HFFc6 (cell line): ENCODE measurements at regions not wholly inside any gene's neighbourhood (a gene's known extent, or its start where the extent isn't known, plus 50 kb on each side); places are given as distances from the start of the nearest gene placed in this dataset.

Source experiments
- DNase-seq: peaks from one replicate; pipeline ENCODE4 v3.0.0-alpha.2; 2018
- H3K27ac Mint-ChIP-seq: 2 replicates; pipeline ENCODE4 v1.8.0; 2020; ENCODE audit warnings: mild to moderate bottlenecking, mixed read lengths
- H3K27me3 Mint-ChIP-seq: 2 replicates; pipeline ENCODE4 v1.8.0; 2021; ENCODE audit warnings: mild to moderate bottlenecking, moderate library complexity, mixed read lengths; ENCODE audit not compliant: insufficient read depth
- H3K36me3 Mint-ChIP-seq: 2 replicates; pipeline ENCODE4 v1.8.0; 2021; ENCODE audit warnings: low read depth, mixed read lengths
- H3K4me1 Mint-ChIP-seq: 2 replicates; pipeline ENCODE4 v1.8.0; 2020; ENCODE audit warnings: low read depth, mixed read lengths
- H3K4me3 Mint-ChIP-seq: 2 replicates; pipeline ENCODE4 v1.8.0; 2020; ENCODE audit warnings: mild to moderate bottlenecking, moderate library complexity, mixed read lengths
- H3K9me3 Mint-ChIP-seq: 2 replicates; pipeline ENCODE4 v1.8.0; 2020; ENCODE audit warnings: mild to moderate bottlenecking, mixed read lengths
- CTCF ChIP-seq: fragments of 200-600 bp; sonication (generic); IDR thresholded peaks from 2 replicates; pipeline ENCODE4 v1.5.0; 2021; ENCODE audit warnings: antibody characterized with exemption, mild to moderate bottlenecking

GRCh38 chr1:103854279-103854678 lies 104.6 kb downstream of the AMY1C start:
- no peak for TF ChIP-seq CTCF
- no peak for DNase-seq
- Mint-ChIP-seq H3K27me3 (no peaks in the 10 kb centered on the region), H3K27ac (no peak overlapping the region), H3K4me1 (no peaks in the 10 kb centered on the region), H3K36me3 (no peaks in the 10 kb centered on the region), H3K9me3 (peaks cover 32% of the 10 kb centered on the region), H3K4me3 (no peak overlapping the region)

- H3K36me3 Mint-ChIP-seq: no peaks in the 10 kb centered on the region
- H3K9me3 Mint-ChIP-seq: peaks cover 33% of the 10 kb centered on the region
- no peak overlapping the region for H3K4me3 Mint-ChIP-seq
- no peak for TF ChIP-seq CTCF
- no peak for DNase-seq
- no peaks in the 10 kb centered on the region for H3K27me3 Mint-ChIP-seq
- no peak overlapping the region for H3K27ac Mint-ChIP-seq
- no peaks in the 10 kb centered on the region for H3K4me1 Mint-ChIP-seq
Measured at GRCh38 chr1:103859721-103860120, 110.0 kb downstream of the AMY1C start.

DNA sequence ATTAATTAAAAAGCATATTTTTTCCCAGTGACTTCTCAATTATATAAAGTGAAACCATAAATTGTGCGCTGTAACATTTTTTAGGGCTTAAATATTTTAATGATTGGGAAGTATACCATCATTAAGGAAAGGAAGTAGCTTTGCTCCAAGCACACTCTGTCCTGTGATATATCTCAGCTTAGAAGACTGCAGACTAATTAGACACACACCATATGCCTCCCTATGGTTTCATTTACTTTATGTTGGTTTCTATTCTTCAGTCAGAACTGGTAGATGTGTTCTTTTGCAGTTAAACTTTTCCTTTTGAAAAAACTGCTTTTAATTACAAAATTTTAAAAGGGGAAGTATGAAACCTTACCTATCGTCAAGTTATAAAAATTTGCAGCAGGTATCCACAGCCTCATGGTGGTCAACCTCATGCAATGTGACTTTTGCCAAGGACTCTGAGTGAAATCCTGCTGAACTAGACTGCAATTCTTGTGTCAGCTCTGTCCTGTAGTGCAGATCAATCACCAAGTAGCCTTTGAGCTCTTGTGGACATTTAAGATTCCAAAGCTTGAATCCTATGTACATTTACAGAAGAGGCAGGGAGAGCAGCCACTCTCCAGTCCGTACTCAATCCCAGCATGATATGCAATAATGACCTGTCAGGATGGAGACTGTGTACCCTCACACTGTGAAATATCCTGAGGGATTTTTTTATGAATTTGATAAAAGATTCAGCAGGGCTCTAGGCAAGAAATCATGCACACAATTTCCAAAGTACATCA lies 149.1 kb downstream of the AMY1C start:
- DNase-seq: no peak
- Mint-ChIP-seq H3K4me1 (no peaks in the 10 kb centered on the region), H3K4me3 (no peak overlapping the region), H3K9me3 (peaks cover 22% of the 10 kb centered on the region), H3K27me3 (no peaks in the 10 kb centered on the region), H3K27ac (no peak overlapping the region), H3K36me3 (no peaks in the 10 kb centered on the region; the same call in 1 of the 2 replicates)
- no peak for TF ChIP-seq CTCF

DNA sequence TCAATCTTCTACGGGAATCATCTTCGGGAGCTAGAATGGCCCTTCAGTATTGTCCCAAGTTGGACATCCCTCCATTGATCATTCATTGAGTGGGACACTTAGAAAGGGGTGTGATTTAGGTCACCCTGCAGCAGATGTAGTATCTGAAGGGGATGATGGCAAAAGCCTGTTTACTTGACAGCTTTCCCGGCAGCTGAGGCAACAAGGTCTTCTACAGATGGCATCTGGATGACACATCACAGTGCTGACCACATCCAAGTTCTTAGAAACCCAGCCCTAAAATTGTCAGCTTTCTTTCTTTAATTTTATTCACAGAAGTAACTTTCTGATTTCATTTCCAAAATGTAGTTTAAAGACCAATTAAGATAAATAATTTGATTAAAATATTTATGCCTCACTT lies 150.3 kb downstream of the AMY1C start:
- peaks cover 29% of the 10 kb centered on the region for H3K9me3 Mint-ChIP-seq
- no peaks in the 10 kb centered on the region for H3K4me1 Mint-ChIP-seq
- no peak for TF ChIP-seq CTCF
- no peak for DNase-seq
- H3K27ac Mint-ChIP-seq: no peak overlapping the region
- no peak overlapping the region for H3K4me3 Mint-ChIP-seq
- H3K27me3 Mint-ChIP-seq: no peaks in the 10 kb centered on the region
- H3K36me3 Mint-ChIP-seq: no peaks in the 10 kb centered on the region; the same call in 1 of the 2 replicates

DNA sequence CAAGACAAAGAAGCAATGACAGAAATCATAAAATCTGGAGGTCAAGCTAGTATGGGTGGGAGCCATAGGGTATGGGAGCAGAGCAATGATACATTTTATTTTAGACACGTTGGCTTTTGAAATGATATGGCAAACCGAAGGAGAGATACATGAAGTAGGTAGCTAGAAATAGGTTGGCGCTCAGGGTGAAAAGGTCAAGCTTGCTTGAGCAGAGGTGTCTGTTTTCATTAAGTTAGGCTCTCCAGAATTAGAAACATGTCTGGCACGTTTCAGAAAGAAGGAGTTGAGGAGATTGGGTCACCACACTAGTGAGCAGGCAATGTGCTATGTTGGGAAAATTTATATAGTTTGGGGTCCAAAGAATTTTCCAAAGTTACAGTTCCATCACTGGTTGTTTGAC lies 151.4 kb downstream of the AMY1C start:
- H3K27ac Mint-ChIP-seq: no peak overlapping the region

More for the DNA sequence above, 151.4 kb downstream of the AMY1C start:
- H3K4me3 Mint-ChIP-seq: no peak overlapping the region
- H3K4me1 Mint-ChIP-seq: no peaks in the 10 kb centered on the region
- no peaks in the 10 kb centered on the region for H3K27me3 Mint-ChIP-seq
- H3K36me3 Mint-ChIP-seq: no peaks in the 10 kb centered on the region; the same call in 1 of the 2 replicates
- peaks cover 34% of the 10 kb centered on the region for H3K9me3 Mint-ChIP-seq
- TF ChIP-seq CTCF: no peak
- no peak for DNase-seq
